HG02852 (cell line): ENCODE measurements at regions not wholly inside any gene's neighbourhood (a gene's known extent, or its start where the extent isn't known, plus 50 kb on each side); places are given as distances from the start of the nearest gene placed in this dataset.
"Not testable (repeated sequence)": the region's sequence is repeated elsewhere in the genome, so short reads cannot be mapped to it uniquely, and the experiment has no call there.

Experiments
- ATAC-seq: cut with Tn5 transposase; IDR thresholded peaks from one replicate; pipeline ENCODE4 v1.9.1; 2021; ENCODE audit warnings: mild to moderate bottlenecking, moderate library complexity; ENCODE audit not compliant: unreplicated experiment

DNA sequence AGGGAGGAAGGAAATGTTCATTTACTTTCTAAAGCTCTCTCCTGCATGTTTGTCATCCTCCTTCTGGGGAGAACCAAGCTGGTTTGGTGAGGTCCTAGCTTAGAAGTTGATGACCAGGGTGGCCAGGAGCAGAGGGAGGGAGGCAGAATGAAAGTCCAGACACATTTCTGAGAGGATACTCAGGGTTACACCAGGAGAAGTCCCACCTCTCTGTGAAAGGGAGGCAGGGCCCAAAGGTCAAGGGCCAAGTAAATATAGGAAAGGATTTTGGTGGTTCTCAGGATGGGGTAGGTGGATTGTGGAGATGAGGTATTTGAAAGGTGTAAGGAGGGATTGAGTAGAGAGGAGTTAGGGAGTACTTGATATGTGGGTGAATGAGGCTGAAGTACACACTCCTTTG, 58.0 kb upstream of the FBXO11 start:
- ATAC-seq, result no peak

GRCh38 chr2:47964722-47965434, 58.6 kb upstream of the FBXO11 start:
- ATAC-seq, result no peak

- ATAC-seq, result not testable (repeated sequence)
These were observed 70.4 kb upstream of the FBXO11 start for GRCh38 chr2:47976728-47977127.

DNA sequence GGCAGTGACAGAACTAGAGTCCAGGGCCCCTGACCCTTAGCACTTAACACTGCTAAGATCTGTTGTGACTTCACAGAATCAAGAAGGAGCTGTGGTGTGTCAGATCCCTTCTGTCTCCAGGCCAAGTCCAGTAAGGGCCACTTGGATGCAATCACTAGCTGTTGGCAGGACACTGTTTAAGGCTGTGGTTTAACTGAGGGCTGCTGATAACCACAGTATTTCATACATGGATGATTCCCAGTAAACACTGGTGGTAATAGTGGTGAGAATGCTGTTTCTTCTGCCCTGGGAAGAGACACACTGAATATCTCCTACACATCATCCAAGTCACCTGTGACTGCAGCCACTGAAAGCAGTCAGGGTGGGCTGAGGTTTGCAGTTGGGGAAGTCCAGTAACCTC, 77.7 kb upstream of the FBXO11 start:
- ATAC-seq, result no peak

GRCh38 chr2:47990503-47990902, 84.2 kb upstream of the FBXO11 start:
- no peak for ATAC-seq

DNA sequence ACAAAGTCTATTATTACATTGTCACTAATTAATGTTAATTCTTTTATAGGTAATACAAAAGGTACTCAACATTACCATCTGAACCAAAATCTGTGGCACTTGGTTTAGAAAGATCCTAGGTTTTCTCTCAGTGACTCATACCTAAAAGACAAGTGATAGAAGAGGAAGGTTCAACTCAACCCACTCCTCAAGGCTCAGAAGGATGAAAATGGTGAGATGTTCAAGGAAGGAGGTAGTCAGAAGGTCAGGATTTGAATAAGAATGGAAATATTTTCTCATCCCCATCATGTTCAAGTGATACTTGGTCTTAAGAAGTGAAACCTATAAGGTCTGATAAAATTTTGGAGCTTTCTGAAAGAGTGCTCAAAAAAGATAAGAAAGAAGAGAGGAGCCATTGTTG, 86.4 kb upstream of the FBXO11 start:
- ATAC-seq, result no peak

GRCh38 chr2:47996808-47997207, 90.5 kb upstream of the FBXO11 start:
- ATAC-seq, result no peak

DNA sequence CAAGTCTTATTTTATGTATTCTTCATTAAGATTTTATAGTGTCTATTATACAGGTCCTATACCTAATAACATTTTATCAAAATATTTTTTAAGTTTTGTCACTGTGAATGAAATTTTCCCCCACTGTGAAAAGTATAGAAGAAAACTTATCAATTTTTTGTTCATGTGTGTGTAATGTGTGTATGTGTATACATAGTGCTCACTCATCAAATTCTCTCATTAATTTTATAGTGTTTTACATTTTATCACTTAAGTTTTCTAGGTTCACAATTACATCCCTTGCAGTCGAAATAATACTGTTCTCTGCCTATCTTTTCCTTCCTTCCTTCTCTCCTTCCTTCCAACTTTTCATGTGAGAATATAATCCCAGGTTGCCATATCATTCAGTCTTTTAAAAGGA, 93.2 kb upstream of the FBXO11 start:
- ATAC-seq, result no peak

DNA sequence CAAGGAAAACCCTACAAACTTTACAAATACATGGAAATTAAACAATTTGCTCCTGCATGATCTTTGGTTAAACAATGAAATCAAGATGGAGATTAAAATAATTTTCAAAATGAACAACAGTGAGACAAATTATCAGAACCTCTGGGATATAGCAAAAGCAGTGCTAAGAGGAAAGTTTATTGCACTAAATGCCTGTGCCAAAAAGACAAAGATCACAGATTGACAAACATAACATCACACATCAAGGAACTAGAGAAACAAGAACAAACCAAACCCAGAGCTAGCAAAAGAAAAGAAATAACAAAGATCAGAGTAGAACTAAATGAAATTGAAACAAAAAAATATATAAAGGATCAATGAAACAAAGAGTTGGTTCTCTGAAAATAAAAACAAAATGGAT, 95.2 kb upstream of the FBXO11 start:
- ATAC-seq, result no peak

GRCh38 chr2:48006094-48006493, 99.8 kb upstream of the FBXO11 start:
- no peak for ATAC-seq

DNA sequence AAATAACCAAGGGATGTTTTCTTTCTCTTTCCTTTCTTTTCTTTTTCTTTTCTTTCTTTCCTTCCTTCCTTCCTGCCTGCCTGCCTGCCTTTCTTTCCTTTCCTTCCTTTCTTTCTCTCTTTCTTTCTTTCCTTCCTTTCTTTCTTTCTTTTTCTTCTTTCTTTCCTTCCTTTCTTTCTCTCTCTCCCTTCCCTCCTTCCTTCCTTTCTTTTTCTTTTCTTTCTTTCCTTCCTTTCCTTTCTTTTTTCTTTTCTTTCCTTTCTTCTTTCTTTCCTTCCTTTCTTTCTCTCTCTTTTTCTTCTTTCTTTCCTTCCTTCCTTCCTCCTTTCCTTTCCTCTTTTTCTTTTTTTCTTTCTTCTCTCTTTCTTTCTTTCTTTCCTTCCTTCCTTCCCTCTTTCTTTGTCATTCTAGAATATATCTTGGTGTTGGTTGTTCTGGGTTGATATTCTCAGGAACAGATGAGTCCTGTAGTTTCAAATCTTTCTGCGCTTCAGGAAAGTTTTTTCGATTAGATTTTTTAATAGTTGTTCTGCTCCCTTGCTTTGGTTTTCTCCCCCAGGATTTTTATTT, 101.5 kb upstream of the FBXO11 start:
- ATAC-seq, result no peak

DNA sequence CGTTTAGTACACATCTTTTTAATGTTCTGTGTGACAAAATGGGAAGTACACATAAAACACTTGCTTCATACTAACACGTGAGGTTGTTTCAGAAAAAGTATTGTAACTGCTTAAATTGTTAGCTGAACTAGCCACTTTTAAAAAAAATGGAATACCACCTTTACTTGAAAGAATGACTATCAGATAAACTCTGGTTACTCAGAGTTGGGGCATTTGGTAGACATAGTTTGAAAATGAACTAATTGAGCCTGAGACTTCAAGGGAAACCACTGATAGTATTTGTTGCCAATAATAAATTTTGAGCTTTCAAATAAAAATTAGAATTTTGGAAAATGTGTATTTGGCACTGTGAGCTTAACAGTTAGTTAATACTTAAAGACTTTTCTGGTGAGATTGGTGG, 103.0 kb upstream of the FBXO11 start:
- ATAC-seq, result no peak

GRCh38 chr2:48015421-48015820, 109.1 kb upstream of the FBXO11 start:
- ATAC-seq, result no peak

- ATAC-seq, result no peak
These were observed 110.1 kb upstream of the FBXO11 start for GRCh38 chr2:48016225-48017019.

DNA sequence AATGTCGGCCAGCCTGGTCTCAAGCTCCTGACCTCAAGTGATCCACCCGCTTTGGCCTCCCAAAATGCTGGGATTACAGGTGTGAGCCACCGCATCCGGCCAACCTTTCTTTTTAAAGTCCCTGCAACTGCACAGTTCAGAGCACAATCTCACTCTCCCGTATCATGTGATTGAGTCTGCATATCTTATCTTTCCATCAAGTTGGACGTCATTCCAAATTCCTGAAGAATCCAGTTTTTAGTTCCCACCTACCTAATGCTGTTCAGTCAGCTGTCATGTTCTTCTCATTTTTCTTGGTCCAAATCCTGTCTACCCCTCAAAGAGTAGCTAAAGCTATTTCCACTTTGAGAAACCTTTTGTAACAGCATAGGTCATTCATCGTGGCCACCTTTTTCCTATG, 110.8 kb upstream of the FBXO11 start:
- ATAC-seq, result no peak

DNA sequence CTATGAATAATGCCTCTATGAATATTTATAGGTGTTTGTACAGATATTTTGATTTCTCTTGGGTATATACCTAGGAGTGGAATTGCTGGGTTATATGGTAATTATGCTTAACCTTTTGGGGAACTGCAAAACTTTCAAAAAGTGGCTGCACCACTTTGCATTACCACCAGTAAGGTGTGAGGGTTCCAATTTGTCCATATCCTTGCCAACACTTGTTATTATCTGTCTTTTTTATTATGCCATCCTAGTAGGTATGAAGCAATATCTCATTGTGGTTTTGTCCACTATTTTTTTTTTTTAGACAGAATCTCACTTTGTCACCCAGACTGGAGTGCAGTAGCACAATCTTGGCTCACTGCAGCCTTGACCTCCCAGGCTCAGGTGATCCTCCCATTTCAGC, 112.2 kb upstream of the FBXO11 start:
- ATAC-seq, result no peak

- no peak for ATAC-seq
These were observed 120.6 kb upstream of the FBXO11 start for GRCh38 chr2:48026865-48027264.

DNA sequence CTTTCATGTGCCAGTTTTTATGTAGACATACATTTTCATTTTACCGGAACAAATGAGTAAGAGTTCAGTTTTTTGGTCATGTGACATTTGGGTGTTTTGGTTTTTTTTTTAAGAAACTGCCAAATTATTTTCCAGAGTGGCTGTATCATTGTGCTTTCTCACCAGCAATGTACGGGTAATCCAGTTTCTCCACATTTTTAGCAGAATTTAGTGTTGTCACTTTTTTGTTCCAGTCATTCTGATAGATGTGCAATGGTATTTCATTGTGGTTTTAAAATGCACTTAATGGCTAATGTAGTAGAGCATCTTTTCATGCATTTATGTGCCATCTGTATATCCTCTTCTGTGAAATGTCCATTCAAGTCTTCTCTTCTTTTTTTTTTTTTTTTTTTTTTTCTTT, 126.5 kb upstream of the FBXO11 start:
- ATAC-seq, result no peak

DNA sequence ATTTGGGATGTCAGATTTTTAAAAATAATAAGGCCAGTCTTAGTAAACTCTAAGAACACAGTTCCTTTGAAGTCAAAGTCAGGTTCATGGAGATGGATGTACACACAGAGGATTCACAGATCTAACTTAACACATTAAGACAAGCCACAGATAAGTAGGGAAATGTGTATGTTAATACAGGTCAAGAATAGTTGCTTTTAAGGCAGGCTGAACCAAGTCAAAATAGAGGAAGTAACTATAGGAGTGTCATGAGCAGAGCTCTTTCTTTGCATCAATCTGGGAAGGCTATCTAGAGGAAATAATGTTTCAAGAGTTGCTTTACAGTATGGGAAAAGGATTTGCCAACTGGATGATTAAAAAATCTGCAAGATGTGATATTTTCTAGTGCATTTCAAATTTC, 128.0 kb upstream of the FBXO11 start:
- ATAC-seq, result no peak

GRCh38 chr2:48036312-48036711, 130.0 kb upstream of the FBXO11 start:
- ATAC-seq, result no peak

DNA sequence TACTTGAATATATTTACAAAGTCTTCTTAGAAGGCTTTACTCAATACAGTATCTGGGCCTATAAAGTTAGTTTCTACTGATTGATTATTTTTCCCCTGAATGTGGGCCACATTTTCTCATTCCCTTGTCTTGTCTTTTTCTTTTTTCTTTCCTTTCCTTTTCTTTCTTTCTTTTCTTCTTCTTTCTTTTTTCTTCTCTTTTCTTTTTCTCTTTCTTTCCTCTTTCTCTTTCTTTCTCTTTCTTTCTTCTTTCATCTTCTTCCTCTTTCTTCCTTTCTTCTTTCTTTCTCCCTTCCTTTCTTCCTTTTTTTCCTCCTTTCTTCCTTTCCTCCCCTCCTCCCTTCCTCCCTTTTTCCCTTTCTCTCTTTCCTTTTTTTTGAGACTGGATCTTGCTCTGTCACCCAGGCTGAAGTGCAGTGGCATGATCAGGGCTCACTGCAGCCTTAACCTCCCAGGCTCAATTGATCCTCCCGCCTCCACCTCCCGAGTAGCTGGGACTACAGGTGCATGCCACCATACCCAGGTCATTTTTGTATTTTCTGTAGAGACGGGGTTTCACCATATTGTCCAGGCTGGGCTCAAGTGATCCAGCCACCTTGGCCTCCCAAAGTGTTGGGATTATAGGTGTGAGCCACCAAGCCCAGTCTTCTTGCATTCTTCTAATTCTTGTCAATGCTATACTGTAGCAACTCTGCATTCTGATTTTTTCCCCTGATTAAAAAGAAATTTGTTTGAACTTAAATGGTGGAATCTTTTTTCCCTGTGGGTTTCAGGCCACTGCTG, 133.1 kb upstream of the FBXO11 start:
- ATAC-seq, result no peak
